HL-60/S4 treated with retinoic acid at 250 ng/mL for 4 days and 3 days (cell line): ENCODE measurements at regions not wholly inside any gene's neighbourhood (a gene's known extent, or its start where the extent isn't known, plus 50 kb on each side); places are given as distances from the start of the nearest gene placed in this dataset.
"Not testable (repeated sequence)": the region's sequence is repeated elsewhere in the genome, so short reads cannot be mapped to it uniquely, and the experiment has no call there.

ENCODE experiments used
- in situ Hi-C: fragments of 300-500 bp; cut with MboI; formaldehyde crosslinking; loops from 2 replicates; pipeline ENCODE4 v1.7.0; 2022; ENCODE audit warnings: low sequenced_read_pairs

- in situ Hi-C loops = no loop called here
Observed at GRCh38 chr19:29015569-29015968, 197.4 kb downstream of the UQCRFS1 start.

DNA sequence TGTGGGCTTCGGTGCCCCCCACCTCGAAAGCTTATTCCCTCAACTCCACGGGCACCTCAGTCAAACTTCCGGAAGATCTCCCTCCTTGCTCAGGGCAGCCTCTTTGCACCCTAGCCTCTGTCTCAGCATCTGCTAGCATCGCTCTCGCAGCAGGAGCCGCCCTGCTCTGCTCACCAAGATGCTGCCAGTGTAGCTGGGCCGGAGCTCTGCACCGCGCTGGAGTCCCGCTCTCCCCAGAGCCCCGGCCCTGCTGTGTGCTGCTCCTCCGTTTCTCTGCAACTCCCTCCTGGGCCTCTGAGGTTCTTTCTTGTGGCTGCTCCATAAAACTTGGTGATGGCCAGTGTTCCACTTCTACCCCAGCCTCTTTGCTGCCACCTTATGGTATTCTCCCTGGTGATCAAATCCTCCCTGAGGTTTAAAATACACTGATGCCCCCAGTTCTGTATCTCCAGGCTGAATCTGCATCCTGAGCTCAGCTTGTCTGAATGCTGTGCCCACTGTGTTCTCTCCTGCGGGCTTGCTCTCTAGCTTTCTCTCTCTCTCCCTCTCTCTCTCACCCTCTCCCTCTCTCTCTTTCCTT, 198.0 kb downstream of the UQCRFS1 start:
- in situ Hi-C loops = no loop called here

GRCh38 chr19:29013988-29014387, 199.0 kb downstream of the UQCRFS1 start:
- in situ Hi-C loops = no loop called here

DNA sequence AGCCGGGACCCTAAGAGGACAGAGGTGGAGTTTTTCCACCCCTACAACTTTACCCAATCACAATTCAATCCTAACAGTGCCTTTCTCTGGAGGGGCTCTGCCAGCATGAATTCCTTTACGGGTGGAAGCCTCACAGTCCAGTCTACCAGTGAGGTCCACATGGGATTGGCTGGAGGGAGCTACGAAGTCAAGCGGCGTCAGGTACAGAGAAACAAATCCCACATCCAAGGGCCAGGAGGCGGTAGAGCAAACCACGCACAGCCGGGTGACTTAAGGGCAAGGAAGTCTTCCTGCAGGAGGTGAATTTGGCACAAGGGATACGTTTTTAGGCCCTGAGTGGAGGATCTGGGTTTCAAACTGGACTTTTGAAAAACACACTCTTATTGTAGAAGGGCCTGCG, 199.6 kb downstream of the UQCRFS1 start:
- in situ Hi-C loops = no loop called here

- in situ Hi-C loops = no loop called here
Observed at GRCh38 chr19:29012457-29012856, 200.5 kb downstream of the UQCRFS1 start.

DNA sequence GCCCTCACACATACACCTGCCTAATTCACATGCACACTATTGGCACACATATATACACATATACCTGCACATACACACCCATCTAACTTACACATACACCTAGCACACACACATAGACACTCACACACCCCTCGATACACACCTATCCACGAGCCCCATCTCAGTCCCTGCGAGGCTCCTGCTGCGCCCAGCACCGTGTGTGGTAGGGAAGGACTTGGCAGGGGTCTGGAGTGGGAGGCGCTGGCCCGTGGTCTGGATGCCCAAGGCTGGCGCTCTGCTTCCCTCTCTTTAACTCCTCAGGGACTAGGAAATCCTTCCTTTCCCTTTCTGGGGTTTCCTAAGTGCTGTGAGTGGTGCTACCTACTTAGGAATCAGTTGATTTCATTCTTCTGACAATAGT, 202.7 kb downstream of the UQCRFS1 start:
- in situ Hi-C loops = no loop called here

DNA sequence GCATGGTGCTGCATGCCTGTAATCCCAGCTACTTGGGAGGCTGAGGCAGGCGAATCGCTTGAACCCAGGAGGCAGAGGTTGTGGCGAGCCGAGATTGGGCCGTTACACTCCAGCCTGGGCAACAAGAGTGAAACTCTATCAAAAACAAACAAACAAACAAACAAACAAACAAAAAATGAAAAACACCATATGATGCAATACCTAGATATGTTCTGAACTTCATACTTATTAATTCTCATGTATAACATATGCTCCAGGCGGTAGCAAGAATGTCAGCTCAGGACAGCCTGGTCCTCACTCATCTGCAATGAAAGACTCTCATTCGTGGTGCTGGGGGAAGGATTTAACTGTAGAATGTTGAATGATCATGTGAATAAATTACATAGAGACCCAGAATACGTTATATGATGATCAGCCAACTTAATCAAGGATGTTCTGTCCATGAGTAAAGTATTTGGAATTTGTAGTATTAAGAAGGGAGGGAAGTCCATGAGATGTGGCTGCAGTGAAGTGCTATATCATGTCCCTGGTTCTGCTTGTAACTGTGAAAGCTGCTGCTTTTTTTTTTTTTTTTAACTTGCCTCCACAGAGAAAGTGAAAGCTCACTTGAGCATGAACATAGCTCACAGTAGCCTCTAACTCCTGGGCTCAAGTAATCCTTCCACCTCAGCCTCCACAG, 206.8 kb downstream of the UQCRFS1 start:
- in situ Hi-C loops = no loop called here

GRCh38 chr19:29004796-29005195, 208.2 kb downstream of the UQCRFS1 start:
- in situ Hi-C loops = no loop called here

DNA sequence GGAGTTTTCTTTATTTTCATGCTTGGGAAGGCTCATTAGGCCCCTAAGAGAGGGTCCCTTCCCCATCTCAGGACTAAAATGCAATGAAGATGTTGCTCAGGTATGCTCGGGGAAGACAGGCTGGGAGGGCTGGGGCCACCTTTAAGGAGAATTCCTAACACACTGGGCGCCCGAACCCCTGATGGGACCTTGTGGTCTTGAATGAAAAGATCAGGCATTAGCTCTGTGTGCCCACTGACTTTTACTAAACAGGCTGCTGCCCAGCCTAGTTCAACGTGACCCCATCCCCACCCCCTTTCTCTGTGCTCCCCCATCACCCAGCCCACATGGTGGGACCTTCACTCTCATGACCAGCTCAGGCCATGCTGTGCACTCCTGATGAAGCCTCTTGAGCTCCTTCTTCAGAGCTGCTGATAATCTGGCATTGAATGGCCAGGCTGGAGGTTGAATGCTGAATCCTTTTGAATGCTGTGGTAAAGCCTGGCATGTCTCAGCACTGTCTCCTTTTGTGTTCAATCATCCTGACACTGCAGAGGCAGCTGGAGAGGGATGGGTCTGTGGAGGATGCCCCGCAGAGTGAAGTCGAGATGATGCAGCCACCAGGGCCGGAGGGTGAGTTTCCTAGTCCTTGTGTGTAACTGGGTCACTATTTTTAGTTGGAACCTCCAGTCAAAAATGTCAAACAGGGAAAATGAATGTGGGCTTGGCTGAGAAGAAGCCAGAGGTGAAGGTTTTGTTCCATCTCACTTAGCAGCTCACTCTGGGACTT, 209.1 kb downstream of the UQCRFS1 start:
- in situ Hi-C loops = no loop called here

DNA sequence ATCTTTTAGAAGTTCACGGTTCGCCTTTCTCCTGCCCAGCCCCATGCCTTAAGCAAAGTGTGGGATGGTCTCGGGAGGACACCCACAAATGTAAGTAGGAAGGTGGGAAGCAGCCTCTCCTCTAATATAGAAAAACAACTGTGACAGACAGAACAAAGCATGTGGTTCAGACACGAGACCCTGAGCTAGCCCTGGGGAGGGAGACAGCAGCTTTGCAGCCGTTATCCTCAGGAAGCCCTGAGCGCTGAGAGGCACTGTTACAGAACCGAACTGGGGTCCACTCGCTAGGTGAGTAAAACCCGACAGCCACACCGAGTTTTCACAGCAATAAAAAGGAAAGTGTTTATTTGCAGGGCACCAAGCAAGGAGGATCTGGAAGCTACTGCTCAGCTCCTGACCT, 210.6 kb downstream of the UQCRFS1 start:
- in situ Hi-C loops = no loop called here

- in situ Hi-C loops = no loop called here
Observed at GRCh38 chr19:29001597-29002245, 211.2 kb downstream of the UQCRFS1 start.

DNA sequence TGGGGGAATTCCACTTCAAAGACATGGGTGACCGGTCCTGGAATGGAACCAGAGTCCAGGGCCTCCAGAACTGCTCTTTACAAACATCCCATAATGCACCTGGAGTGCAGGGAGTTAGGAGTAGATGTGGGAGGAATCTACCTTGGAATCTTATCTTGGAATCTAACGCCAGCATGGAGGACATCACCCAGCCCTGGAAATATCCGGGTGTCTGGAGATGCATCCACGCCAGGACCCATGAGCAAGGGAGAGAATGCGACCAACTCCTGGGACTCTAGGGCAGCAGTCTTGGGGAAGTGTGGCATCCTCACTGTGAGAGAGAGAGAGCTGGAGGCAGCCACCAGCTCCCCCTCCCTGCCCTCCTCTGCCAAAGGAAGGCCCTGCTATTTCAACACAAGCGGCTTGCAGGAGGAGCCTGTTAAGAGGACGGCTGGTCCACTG, 211.8 kb downstream of the UQCRFS1 start:
- in situ Hi-C loops = no loop called here

GRCh38 chr19:28999724-29000433, 213.1 kb downstream of the UQCRFS1 start:
- in situ Hi-C loops = no loop called here

- in situ Hi-C loops = no loop called here
Observed at GRCh38 chr19:28998974-28999373, 214.0 kb downstream of the UQCRFS1 start.

DNA sequence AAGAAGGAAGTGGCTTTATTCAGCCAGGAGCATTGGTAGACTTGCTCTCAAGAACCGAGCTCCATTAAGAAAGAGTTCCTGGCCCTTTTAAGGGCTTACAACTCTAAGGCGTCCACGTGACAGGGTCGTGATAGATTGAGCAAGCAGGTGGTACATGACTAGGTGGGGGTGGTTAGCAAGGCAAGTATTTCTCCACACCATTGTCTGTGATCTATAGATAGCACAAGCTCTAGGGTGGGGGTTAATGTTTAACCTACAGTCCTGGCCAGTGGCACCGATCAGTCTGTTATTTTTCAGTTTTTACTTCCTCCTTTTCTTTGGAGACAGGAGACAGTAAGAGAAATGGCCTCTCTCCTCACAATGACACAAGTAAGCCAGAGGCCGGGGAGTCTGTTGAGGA, 215.1 kb downstream of the UQCRFS1 start:
- in situ Hi-C loops = not testable (repeated sequence)

DNA sequence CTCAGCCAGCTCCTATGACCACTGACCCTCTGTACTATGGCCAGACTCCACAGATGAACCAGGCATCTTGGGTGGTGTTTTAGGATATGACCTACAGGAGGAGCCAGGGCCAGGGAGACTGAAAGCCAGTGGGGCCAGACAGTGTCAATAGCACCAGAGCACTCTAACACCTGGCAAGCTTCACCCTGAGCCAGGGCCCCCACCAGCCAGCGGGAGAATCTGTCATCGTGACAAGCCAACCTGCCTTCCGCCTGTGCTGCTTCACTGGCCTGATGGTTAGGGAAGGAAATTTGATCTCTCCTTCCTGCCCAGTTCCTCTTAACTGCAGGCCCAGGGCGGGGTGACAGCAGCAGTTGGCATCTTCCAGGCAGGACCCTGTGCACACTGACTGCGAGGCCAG, 222.4 kb downstream of the UQCRFS1 start:
- in situ Hi-C loops = no loop called here

DNA sequence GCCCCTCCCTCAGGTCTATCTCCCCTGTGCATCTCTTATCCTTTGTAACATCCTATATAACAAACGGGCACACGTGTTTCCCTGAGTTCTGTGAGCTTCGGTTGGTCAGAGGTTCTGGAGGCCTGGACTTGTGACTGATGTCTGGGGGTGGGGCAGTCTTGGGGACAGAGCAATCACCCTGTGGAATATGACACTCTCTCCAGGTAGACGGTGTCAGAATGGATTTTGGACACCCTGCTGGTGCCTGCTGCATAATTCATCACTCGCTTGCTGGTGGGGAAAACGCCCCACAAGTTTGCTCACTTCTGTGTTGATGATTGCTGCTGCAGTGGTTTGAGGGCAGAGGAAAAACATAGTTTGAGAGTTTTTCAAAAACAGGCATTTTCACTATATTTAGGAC, 223.2 kb downstream of the UQCRFS1 start:
- in situ Hi-C loops = no loop called here

GRCh38 chr19:28988066-28988465, 224.9 kb downstream of the UQCRFS1 start:
- in situ Hi-C loops = no loop called here

DNA sequence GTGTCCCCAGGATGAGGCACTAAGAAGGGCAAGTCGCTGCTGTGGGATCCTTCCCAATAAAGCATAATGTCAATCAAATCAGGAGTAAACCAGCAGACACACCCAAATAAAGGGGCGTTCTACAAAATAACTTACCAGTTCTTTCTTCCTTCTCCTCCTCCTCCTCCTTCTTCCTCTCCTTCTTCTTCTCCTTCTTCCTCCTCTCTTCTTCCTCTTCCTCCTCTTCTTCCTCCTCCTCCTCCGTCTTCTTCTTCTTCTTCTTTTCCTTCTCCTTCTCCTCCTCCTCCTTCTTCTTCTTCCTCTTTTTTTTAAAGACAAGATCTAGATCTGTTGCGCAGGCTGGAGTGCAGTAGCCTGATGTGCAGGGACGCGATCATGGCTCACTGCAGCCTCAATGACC, 225.8 kb downstream of the UQCRFS1 start:
- in situ Hi-C loops = no loop called here

GRCh38 chr19:28985201-28985600, 227.8 kb downstream of the UQCRFS1 start:
- in situ Hi-C loops = no loop called here

DNA sequence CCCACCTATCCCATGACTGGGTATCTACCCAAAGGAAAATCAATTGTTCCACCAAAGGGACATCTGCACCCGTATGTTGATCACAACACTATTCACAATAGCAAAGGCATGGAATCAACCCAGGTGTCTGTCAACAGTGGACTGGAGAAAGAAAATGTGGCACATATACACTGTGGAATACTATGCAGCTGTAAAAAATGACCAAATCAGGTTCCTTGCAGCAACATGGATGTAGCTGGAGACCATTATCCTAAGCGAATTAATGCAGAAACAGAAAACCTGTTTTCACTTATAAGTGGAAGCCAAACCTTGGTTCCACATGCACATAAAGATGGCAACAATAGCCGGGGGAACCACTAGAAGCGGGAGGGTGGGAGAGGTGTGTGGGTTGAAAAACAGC, 228.6 kb downstream of the UQCRFS1 start:
- in situ Hi-C loops = no loop called here
